Ishikawa (cell line): ENCODE measurements at regions not wholly inside any gene's neighbourhood (a gene's known extent, or its start where the extent isn't known, plus 50 kb on each side); places are given as distances from the start of the nearest gene placed in this dataset.

Source experiments
- CEBPB ChIP-seq: IDR thresholded peaks from 2 replicates; pipeline ENCODE4 v1.6.1; 2012
- CREB1 ChIP-seq: IDR thresholded peaks from 2 replicates; pipeline ENCODE4 v1.6.1; 2012; ENCODE audit warnings: low read depth
- EP300 ChIP-seq: IDR thresholded peaks from 2 replicates; pipeline ENCODE4 v1.6.1; 2012; ENCODE audit warnings: borderline replicate concordance
- FOXM1 ChIP-seq: IDR thresholded peaks from 2 replicates; pipeline ENCODE4 v1.6.1; 2012; ENCODE audit warnings: low read depth, borderline replicate concordance
- MAX ChIP-seq: IDR thresholded peaks from 2 replicates; pipeline ENCODE4 v1.6.1; 2012
- NFIC ChIP-seq: IDR thresholded peaks from 2 replicates; pipeline ENCODE4 v1.6.1; 2012
- RAD21 ChIP-seq: IDR thresholded peaks from 2 replicates; pipeline ENCODE4 v1.6.1; 2012; ENCODE audit warnings: low read depth
- REST ChIP-seq: IDR thresholded peaks from 2 replicates; pipeline ENCODE4 v1.6.1; 2012; ENCODE audit warnings: low read depth, mild to moderate bottlenecking
- TAF1 ChIP-seq: IDR thresholded peaks from 2 replicates; pipeline ENCODE4 v1.6.1; 2012; ENCODE audit warnings: low read depth, mild to moderate bottlenecking
- TCF12 ChIP-seq: IDR thresholded peaks from 2 replicates; pipeline ENCODE4 v1.6.1; 2012; ENCODE audit warnings: low read depth
- TEAD4 ChIP-seq: IDR thresholded peaks from 2 replicates; pipeline ENCODE4 v1.6.1; 2012
- YY1 ChIP-seq: IDR thresholded peaks from 2 replicates; pipeline ENCODE4 v1.6.1; 2012; ENCODE audit warnings: low read depth
- ZBTB7A ChIP-seq: IDR thresholded peaks from 2 replicates; pipeline ENCODE4 v1.6.1; 2012; ENCODE audit warnings: low read depth

DNA sequence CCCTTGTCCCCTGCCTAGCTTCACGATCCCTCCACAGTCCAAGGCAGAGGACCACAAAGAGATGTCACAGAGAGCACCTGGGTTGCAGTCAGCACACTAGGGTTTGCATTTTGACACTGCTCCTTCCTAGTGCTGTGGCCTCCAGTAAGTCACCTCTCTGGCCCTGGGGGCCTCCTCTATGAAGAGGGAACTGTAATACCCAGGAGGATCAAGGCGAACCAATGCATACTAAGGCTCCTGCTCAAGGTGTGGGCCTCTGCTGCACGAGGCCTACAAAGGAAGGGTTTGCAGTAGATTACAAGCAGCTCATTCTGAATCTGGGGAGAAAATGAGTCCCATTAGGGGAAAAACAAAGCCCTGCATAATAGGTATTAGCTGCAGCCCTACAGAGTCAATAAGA, 72.3 kb upstream of the FZD7 start:
- no peak for TF ChIP-seq TCF12
- no peak for TF ChIP-seq YY1
- TF ChIP-seq EP300: no peak
- TF ChIP-seq MAX: no peak
- no peak for TF ChIP-seq CREB1
- no peak for TF ChIP-seq RAD21
- TF ChIP-seq TAF1: no peak
- no peak for TF ChIP-seq NFIC
- TF ChIP-seq CEBPB: no peak
- TF ChIP-seq FOXM1: no peak
- TF ChIP-seq ZBTB7A: no peak
- no peak for TF ChIP-seq TEAD4
- TF ChIP-seq REST: no peak
